SK-N-SH (cell line): ENCODE measurements at regions not wholly inside any gene's neighbourhood (a gene's known extent, or its start where the extent isn't known, plus 50 kb on each side); places are given as distances from the start of the nearest gene placed in this dataset.

ENCODE experiments used
- CTCF ChIP-seq: fragments of 200-600 bp; sonication (generic); IDR thresholded peaks from 2 replicates; pipeline ENCODE4 v1.6.1; 2017; ENCODE audit warnings: antibody characterized with exemption, mild to moderate bottlenecking, moderate library complexity
- EP300 ChIP-seq, 2 experiments: IDR thresholded peaks; 2 replicates each; pipeline versions ENCODE4 v1.4.0 to v1.6.1; 2012; ENCODE audit warnings: borderline replicate concordance in 1 of 2, low read depth in 1 of 2, low read length in 1 of 2
- EZH2phosphoT487 ChIP-seq: fragments of 200-600 bp; sonication (generic); IDR thresholded peaks from 2 replicates; pipeline ENCODE4 v1.6.1; 2017; ENCODE audit warnings: low read depth, mixed run types, mild to moderate bottlenecking, antibody characterized with exemption, moderate library complexity, borderline replicate concordance
- JUND ChIP-seq: IDR thresholded peaks from 2 replicates; pipeline ENCODE4 v1.4.0; 2012
- MXI1 ChIP-seq: IDR thresholded peaks from 2 replicates; pipeline ENCODE4 v1.6.1; 2012; ENCODE audit warnings: mild to moderate bottlenecking, low read depth, low read length, improper control_type of control experiment
- NRF1 ChIP-seq: IDR thresholded peaks from 2 replicates; pipeline ENCODE4 v1.6.1; 2012; ENCODE audit warnings: low read depth, mild to moderate bottlenecking, low read length
- PBX3 ChIP-seq: IDR thresholded peaks from 2 replicates; pipeline ENCODE4; 2012
- RAD21 ChIP-seq: IDR thresholded peaks from 2 replicates; pipeline ENCODE4 v1.6.1; 2012; ENCODE audit warnings: mild to moderate bottlenecking, low read length
- RXRA ChIP-seq: IDR thresholded peaks from 2 replicates; pipeline ENCODE4 v1.4.0; 2012; ENCODE audit warnings: low read depth, mild to moderate bottlenecking, borderline replicate concordance
- TAF1 ChIP-seq: IDR thresholded peaks from 2 replicates; pipeline ENCODE4 v1.6.1; 2012; ENCODE audit warnings: low read depth, mild to moderate bottlenecking, low read length, moderate library complexity, borderline replicate concordance
- TEAD4 ChIP-seq: IDR thresholded peaks from 2 replicates; pipeline ENCODE4 v1.4.0; 2012; ENCODE audit warnings: mild to moderate bottlenecking, borderline replicate concordance; ENCODE audit not compliant: insufficient read depth

- TF ChIP-seq CTCF (no peak), PBX3 (no peak), NRF1 (no peak), JUND (no peak), TEAD4 (no peak), TAF1 (no peak), EP300 (IDR thresholded peaks at IDR 0.05; ENCODE audit: borderline replicate concordance in 1 of 2, low read depth in 1 of 2, low read length in 1 of 2) (no peak), RAD21 (no peak), RXRA (no peak), MXI1 (no peak), EZH2phosphoT487 (no peak)
Observed at GRCh38 chr2:147346142-147346541, 498.7 kb upstream of the ACVR2A start.
